Bronchial epithelial cell (primary cell): ENCODE measurements at regions not wholly inside any gene's neighbourhood (a gene's known extent, or its start where the extent isn't known, plus 50 kb on each side); places are given as distances from the start of the nearest gene placed in this dataset.

Source experiments
- DNase-seq: peaks from one replicate; pipeline ENCODE4 v3.0.0-alpha.2; 2010; ENCODE audit warnings: low read depth
- FAIRE-seq: peaks from 2 replicates; lab custom pipeline; 2011; peaks lifted over from hg19 to GRCh38; lab: Jason Lieb, UNC
- H3K27me3 ChIP-seq: 2 replicates; pipeline ENCODE4 v1.5.1; 2011; ENCODE audit warnings: low read length; ENCODE audit not compliant: control insufficient read depth, insufficient read depth
- H3K36me3 ChIP-seq: 2 replicates; pipeline ENCODE4 v1.5.1; 2011; ENCODE audit warnings: low read length; ENCODE audit not compliant: control insufficient read depth, insufficient read depth
- H3K4me3 ChIP-seq: 2 replicates; pipeline ENCODE4 v1.5.1; 2011; ENCODE audit warnings: mild to moderate bottlenecking, low read depth, low read length, control low read depth
- TF ChIP-seq, protein P1 (sequence below): IDR thresholded peaks from 2 replicates; pipeline ENCODE4 v1.5.1; 2011; ENCODE audit warnings: mild to moderate bottlenecking, moderate library complexity, low read length, control low read depth, inconsistent platforms; ENCODE audit not compliant: insufficient read depth, severe bottlenecking

DNA sequence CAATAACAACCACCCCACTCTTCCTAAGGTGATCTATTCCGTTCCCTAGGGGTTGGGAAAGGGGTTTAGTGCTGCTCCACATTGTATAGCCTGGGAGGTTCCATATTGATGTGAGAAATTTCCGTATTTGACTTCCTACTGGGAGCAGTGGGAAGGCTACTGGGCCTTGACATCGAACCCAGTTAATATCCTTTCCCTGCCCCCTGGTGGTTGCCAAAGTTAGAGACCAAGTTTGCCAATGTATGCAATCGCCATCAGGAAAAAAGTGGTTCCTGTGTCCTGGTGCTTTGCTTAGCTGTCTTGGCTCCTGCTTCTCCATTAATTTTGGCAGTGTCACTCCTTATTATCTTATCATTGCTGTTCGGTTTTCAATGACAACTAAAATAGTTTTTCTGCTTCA lies 914.9 kb downstream of the KCNJ2 start:
- DNase-seq (peak; percentile 49), FAIRE-seq (no peak)
- Histone ChIP-seq H3K36me3 (no peaks in the 10 kb centered on the region), H3K27me3 (no peaks in the 10 kb centered on the region), H3K4me3 (no peak overlapping the region)
- TF ChIP-seq, protein P1, sequence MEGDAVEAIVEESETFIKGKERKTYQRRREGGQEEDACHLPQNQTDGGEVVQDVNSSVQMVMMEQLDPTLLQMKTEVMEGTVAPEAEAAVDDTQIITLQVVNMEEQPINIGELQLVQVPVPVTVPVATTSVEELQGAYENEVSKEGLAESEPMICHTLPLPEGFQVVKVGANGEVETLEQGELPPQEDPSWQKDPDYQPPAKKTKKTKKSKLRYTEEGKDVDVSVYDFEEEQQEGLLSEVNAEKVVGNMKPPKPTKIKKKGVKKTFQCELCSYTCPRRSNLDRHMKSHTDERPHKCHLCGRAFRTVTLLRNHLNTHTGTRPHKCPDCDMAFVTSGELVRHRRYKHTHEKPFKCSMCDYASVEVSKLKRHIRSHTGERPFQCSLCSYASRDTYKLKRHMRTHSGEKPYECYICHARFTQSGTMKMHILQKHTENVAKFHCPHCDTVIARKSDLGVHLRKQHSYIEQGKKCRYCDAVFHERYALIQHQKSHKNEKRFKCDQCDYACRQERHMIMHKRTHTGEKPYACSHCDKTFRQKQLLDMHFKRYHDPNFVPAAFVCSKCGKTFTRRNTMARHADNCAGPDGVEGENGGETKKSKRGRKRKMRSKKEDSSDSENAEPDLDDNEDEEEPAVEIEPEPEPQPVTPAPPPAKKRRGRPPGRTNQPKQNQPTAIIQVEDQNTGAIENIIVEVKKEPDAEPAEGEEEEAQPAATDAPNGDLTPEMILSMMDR, result peak; percentile 65

DNA sequence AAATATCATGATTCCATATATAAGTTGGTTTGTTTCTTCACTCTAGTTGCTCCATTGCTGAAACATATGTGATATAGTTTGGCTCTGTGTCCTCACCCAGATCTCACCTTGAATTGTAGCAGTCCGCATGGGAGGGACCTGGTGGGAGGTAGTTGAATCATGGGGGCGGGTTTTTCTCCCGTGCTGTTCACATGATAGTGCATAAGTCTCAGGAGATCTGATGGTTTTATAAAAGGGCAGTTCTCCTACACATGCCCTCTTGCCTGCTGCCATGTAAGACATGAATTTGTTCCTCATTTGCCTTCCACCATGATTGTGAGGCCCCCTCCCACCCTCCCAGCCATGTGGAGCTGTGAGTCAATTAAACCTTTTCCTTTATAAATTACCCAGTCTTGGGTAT lies 915.5 kb downstream of the KCNJ2 start:
- no peak for DNase-seq
- Histone ChIP-seq H3K27me3 (no peaks in the 10 kb centered on the region), H3K36me3 (no peaks in the 10 kb centered on the region), H3K4me3 (no peak overlapping the region)
- FAIRE-seq, result no peak
- TF ChIP-seq, protein P1, result no peak

DNA sequence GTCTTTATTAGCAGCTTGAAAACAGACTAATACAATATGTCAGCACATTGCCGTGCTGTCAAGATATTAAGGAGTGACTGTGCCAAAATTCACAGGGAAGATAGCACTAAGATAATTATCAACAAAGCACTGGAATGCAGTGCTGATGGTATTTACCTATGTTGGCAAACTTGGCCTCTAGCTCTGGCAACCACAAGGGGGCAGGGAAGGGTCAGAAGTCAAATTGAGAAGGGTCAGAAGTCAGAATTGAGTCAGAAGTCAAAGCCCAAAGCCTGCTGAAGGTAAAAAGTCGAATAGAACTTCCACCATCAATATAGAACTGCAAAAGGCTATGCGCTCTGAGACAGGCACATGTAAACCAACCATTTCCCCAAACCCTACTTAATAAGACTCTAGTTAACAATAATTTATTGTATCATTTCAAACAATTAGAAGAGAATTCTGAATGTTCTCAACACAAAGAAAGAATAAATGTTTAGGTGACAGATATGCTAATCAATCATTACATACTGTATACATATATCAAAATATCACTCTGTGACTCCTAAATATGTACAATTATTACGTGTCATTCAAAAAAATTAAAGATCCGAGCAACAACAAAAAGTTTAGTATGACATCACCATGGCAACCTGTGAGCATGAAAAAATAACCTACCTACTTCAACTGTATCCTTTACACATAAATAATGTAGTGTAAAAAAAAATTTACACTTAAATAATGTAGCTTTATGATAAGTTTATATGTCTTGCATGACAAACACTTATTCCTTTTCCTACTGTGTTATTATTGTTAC lies 916.1 kb downstream of the KCNJ2 start:
- Histone ChIP-seq H3K4me3 (no peak overlapping the region), H3K27me3 (no peaks in the 10 kb centered on the region), H3K36me3 (no peaks in the 10 kb centered on the region)
- DNase-seq (peak; percentile 29), FAIRE-seq (no peak)
- TF ChIP-seq, protein P1, result peak; percentile 36

DNA sequence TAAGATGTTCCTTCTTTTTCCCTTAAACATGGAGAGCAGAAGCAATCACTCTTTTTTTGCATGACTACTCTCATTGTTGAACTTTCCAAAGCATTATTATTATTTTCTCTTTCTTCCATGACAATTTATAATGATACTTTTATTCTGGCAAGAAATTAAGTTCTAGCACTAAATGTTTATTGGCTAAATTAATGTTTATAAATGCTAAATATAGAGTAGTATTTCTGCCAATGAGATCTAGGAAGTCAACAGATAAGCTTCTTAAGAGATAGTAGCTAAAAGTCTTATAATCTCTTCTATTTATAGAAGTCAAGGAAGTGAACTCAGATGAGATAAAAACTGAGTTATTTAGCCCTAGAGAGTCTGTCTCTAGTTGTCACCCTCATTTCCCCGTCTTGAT lies 920.1 kb downstream of the KCNJ2 start:
- TF ChIP-seq, protein P1, result no peak
- no peak for DNase-seq

DNA sequence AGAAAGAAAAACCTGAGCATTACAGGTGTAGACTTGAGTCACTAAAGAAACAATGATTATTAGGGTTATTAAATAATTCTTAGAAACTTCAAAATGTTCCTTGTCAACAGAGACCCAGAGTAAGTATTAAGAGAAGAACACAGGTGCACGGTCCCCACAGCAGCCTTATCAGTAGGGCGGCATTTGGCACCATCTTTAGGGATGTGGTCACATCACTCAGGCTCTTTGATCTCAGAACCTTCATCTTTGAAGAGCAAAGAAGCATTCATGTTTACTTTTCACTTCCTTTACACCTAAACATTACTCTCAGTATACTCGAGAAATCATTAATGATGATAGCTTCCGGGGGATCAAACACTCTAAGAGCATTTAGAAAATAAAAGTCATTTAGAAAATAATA lies 928.7 kb downstream of the KCNJ2 start:
- DNase-seq, result no peak
- Histone ChIP-seq H3K36me3 (no peaks in the 10 kb centered on the region), H3K27me3 (no peaks in the 10 kb centered on the region), H3K4me3 (no peak overlapping the region)
- no peak for FAIRE-seq
- TF ChIP-seq, protein P1, result no peak

More for the DNA sequence above, 920.1 kb downstream of the KCNJ2 start:
- H3K36me3 ChIP-seq, result no peaks in the 10 kb centered on the region
- no peak for FAIRE-seq
- H3K27me3 ChIP-seq, result no peaks in the 10 kb centered on the region
- no peak overlapping the region for H3K4me3 ChIP-seq
